GM13977 (cell line): ENCODE measurements at regions not wholly inside any gene's neighbourhood (a gene's known extent, or its start where the extent isn't known, plus 50 kb on each side); places are given as distances from the start of the nearest gene placed in this dataset.

ENCODE experiments used
- DNase-seq: peaks from one replicate; pipeline ENCODE4 v3.0.0; 2012; ENCODE audit warnings: low spot score
- in situ Hi-C: fragments of 300-500 bp; cut with MboI; formaldehyde crosslinking; loops from one replicate; pipeline ENCODE4 v1.12.0; 2022; ENCODE audit warnings: low sequenced_read_pairs, low pct_unique_long_range_greater_than_20kb, mixed read lengths, inconsistent platforms; ENCODE audit not compliant: unreplicated experiment
- TF ChIP-seq, protein P1 (sequence below): IDR thresholded peaks from 2 replicates; pipeline ENCODE4 v1.5.1; 2012; ENCODE audit warnings: mild to moderate bottlenecking, control low read depth; ENCODE audit not compliant: insufficient read depth; ENCODE audit errors: extremely low read depth, missing control alignments

DNA sequence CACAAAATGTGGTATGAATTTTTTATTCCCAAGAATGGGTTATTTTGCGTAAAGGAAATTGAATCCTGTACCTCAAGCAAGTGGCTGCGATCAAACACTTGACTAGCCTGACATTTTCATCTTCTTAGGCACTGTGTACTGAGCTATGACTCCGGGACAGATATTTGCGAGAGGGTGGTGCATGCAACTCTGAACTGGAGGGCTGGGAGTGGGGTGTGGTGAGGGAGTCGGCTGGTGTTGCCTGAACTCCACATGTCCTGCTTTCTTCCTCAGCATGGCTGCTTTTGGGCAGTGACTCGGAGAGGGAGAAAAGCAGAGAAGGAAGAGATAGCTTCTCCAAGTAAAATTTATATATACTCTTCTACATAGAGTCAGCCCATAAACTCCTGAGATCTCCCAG is 68.5 kb upstream of the GATB start:
- in situ Hi-C loops = no loop called here
- no peak for DNase-seq
- TF ChIP-seq, protein P1, sequence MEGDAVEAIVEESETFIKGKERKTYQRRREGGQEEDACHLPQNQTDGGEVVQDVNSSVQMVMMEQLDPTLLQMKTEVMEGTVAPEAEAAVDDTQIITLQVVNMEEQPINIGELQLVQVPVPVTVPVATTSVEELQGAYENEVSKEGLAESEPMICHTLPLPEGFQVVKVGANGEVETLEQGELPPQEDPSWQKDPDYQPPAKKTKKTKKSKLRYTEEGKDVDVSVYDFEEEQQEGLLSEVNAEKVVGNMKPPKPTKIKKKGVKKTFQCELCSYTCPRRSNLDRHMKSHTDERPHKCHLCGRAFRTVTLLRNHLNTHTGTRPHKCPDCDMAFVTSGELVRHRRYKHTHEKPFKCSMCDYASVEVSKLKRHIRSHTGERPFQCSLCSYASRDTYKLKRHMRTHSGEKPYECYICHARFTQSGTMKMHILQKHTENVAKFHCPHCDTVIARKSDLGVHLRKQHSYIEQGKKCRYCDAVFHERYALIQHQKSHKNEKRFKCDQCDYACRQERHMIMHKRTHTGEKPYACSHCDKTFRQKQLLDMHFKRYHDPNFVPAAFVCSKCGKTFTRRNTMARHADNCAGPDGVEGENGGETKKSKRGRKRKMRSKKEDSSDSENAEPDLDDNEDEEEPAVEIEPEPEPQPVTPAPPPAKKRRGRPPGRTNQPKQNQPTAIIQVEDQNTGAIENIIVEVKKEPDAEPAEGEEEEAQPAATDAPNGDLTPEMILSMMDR = no peak

DNA sequence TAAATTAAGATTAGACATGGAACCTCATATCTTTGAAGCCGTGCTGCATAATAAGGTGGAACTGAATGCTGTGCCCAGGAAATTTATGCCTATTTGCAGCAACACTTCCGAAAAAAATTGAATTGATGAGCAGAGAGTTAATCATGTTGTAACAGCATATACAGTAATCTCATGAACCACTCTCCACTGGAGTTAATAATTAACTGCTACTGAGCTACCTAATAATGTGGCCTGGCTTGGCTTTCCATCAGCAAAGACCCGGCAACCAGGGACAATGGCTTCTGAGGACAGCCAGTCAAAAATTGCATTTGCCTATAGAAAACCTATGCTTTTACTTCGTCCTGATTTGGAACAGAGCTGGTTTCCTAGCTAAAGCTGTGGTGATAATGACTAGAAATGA is 63.8 kb upstream of the GATB start:
- in situ Hi-C loops = no loop called here
- no peak for DNase-seq
- TF ChIP-seq, protein P1 = no peak

DNA sequence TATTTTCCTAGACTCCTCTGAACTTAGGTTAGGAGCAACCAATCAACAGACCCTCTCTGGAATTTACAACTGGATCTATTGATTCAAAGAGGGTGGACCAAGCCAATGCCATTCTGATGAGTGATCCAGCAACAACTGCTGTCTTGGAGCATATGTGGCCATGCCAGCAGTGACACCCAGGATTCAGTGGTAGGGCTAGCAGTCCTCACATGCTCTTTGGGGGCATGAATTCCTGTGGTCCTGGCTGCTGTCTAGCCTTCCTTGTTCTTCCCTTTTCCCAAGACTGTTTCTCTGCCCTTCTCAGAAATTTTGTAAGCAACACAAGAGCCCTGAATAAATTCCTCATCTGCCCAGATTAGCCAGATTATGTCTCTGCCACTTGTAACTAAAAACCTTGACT is 61.5 kb upstream of the GATB start:
- in situ Hi-C loops = no loop called here
- no peak for DNase-seq
- TF ChIP-seq, protein P1 = no peak

DNA sequence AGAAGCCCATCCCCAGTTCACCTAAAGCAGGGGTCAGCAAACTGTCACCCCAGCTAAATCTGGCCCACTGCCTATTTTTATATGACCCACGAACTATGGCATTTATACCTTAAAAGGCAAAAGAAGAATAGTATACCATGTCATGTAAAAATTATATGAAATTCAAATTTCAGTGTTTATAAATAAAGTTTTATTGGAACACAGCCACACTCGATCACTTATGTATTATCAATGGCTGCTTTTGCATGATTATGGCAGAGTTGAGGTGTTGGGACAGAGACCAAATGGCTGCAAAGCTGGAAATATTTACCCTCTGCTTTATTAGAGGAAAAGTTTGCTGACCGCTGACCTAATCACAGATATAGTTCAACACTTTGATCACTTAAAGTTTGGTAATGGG is 59.2 kb upstream of the GATB start:
- no peak for DNase-seq
- in situ Hi-C loops = no loop called here
- TF ChIP-seq, protein P1 = no peak

DNA sequence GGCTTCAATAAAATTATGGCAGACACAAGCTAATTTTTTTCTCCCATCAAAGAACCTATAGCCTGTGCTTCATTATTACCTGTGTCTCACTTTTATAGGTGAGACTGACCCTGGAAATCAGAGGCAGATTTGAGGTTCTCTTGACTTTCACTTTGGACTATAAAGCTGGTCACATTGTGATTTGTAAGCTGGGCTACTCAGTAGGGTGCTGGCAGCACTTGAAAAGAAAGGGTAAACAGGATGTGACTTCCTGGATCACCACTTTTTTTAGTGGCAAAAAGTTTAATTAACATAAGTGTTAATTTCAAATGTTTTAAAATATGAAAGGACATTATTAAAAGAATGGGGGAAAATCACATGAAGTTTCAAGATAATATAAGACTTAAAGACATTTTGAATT is 50.6 kb upstream of the GATB start:
- no peak for DNase-seq
- in situ Hi-C loops = no loop called here
- TF ChIP-seq, protein P1 = no peak
